GM18858 (cell line): ENCODE measurements at regions not wholly inside any gene's neighbourhood (a gene's known extent, or its start where the extent isn't known, plus 50 kb on each side); places are given as distances from the start of the nearest gene placed in this dataset.
"Not testable (repeated sequence)": the region's sequence is repeated elsewhere in the genome, so short reads cannot be mapped to it uniquely, and the experiment has no call there.

Experiments used
- ATAC-seq: cut with Tn5 transposase; IDR thresholded peaks from one replicate; pipeline ENCODE4 v1.9.1; 2021; ENCODE audit not compliant: unreplicated experiment

DNA sequence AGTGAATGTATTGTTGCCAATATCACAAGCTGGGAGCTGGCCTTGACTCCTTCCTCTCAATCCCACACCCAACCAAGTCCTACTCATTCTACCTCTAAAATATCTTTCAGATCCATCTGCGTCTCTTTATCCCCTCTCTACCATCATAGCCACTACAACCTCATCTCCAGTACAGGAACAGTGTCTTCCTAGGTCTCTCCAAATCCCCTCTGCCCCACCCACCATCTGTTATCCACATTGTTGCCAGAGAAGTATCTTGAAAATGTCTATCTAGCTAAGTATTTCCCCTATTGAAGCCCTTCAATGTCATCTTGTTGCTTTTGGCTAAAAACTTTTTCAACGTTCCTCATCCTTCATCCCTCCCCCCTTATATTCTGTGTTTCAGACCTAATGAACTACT lies 244.7 kb downstream of the C12orf75 start:
- no peak for ATAC-seq

DNA sequence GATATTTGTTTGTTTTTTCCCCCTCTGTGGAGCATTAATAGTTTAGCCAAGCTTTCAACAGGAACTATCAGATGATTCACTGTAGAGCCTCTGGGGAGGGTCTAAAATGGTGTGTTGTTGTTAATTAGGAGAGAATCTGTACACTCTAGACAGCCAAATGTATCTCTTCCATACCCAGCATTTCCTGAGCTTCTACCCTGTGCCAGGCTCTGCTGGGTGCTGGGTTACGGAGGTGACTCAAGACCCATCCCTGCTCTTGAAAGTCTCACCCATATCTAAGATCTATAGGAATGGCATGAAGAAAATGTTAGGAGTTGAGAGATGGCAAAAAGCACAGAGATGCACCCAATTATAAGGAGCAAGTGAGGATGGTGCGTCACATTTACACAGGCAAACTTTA lies 245.8 kb downstream of the C12orf75 start:
- ATAC-seq, result no peak

DNA sequence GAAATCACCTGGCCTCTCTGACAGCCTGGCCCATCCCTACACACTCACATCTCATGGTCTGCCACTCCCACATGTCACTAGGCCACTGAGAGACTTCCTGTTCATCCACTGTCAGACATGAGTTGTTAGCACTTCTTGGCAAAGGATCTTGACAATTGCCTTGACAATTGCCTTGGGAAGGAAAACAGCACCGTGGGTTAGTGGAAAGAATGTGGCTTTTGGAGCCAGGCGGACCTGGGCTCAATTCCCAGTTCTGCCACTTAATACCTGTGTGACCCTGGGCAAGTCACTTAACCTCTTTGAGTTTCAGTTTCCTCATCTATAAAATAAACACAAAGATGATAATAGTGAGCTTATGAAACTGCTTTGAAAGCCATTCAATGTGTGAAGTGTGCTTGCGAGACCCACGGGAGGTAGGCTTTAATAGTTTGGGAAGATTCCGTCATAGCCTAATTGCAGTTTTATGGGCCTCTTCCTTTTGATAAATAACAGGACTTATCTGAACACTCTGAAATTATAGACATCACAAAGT lies 250.4 kb downstream of the C12orf75 start:
- ATAC-seq, result no peak

DNA sequence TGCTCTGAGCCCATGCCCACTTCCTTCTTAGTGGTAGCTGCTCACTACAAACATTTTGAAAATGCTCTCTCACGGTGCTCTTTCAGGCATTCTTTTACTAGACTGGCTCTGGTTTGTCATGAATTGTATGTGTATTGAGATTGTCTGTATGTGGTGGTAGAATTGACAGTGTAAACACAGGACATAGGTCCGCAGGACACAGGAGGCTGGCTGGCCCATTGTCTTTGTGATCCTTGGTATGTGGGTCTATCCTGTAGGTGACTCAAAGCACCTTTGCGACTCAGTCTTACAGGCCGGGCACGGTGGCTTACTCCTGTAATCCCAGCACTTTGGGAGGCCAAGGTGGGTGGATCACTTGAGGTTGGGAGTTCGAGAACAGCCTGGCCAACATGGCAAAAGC lies 250.9 kb downstream of the C12orf75 start:
- ATAC-seq, result no peak

DNA sequence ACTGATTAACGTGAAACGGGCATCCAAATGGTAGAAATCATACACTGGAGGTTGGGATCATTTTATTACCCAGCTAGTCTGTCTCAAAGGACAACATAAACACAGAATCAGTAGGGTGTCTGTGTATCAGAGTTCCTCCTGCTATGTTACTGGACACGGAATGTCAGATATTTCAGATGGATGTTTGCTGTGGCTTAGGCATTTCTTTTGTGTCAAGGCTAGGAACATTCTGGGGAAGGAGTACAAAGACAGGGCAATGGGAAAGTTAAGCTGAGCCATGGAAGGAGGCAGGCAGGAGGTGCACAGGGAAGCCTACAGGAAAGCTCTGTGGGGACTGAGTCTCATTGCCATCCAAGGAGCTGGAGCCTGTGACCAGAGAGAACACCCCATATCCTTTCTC lies 254.6 kb downstream of the C12orf75 start:
- ATAC-seq, result no peak

DNA sequence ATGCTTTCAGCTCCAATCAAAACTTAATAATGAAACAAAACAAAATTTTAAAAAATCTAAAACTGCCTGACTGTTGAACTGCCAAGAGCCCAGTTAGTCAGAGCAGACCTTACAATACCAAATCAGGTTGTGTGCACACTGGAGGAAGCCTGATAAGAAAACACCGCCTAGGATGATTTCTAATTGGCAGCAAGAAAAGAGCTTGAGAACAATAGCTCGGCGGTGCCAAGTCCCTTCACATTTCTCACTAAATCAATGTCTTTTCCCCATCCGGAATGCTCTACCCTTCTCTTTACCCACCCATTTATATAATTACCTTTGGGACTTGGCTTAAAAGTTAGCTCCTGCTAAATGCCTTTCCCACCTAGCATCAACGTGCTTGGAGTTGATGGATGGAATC lies 256.7 kb downstream of the C12orf75 start:
- no peak for ATAC-seq

DNA sequence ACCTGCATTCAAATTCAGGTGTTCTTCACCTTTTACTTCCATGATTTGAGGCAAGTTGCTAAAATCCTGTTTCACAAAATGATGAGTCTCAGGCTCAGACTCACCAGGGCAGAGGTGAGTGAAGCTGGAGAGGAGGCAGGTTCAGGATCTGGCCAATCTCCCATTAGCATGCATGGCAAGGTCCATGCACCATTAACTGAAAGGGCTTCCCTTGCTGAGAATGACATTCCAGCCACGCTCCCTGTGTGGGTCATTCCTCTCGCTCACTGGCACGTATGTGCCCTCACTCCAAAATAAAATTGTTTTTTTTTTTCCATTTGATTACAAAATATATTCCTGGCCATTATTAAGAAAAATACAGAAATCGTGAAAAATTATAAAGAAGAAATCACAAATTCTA lies 257.6 kb downstream of the C12orf75 start:
- ATAC-seq, result no peak

DNA sequence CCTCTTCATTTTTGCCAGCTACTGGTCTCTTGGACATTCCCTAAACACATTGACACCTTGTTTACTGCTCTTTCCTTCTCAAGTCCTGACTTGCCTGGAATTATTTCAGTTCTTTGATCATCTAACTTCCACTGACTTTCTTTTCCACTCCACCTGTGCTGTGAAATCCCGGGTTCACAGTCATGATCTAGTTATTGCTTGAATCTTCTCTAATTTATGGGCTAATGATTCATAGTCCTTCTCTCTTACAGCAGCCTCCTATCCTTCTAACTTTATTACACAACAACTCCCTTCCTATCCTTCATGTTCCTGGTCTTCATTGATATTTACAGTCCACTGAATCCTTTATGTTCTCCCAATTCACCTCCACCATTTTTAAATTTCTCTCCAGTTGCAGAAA lies 260.1 kb downstream of the C12orf75 start:
- ATAC-seq, result no peak

DNA sequence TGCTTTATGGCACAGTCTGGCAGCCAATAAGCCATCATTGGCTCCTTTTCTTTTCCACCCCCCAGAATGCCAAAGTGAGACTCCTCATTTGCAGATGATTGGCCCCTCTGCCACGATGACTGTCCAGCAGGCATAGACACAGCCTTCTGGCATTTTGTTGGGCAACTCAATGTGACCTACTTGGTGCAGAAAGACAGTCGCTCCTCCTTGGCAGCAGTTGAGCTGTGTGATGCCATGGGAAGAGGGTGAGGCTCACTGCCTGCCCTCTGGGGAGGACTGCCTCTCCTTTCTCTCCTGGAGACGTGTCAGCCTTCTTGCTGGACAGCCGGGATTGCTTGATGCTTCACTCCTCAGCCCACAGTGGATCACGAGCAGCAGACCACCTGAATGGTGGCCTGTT lies 264.9 kb downstream of the C12orf75 start:
- ATAC-seq, result no peak

DNA sequence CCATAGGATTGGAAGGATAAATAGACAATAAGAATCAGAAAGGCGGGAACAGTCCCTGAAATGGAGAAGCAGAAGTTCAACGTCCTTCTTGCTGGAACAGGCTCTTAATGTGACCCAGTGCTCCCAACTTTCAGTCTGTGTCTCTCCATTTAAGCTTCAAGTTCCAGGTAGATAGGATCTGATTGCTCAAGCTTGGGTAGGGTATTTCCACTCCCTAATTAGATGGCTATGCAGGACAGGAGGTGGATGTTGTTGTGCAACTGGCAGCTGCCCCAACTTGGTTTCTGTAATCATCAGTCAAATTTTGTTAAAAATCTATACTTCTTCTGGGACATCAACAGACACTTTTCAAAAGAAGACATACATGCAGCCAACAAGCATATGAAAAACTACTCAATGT lies 266.2 kb downstream of the C12orf75 start:
- ATAC-seq, result no peak

DNA sequence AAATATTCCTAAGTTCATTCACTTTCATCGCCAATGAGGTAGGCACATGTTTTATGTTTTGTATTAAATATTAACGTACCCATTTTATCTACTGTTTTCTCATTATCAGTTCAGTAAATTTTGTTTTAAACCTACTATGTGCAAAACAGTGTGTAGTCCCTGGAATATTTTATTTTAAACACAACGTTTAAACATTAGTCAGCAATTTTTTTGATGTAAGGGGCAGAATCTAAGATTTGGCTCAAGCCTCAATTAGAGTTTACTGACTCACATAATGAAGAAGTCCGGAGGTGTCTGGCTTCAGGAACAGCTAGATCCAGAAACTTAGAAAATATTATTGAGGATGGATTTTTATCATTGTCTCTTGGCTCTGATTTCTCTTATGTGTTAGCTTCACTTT lies 267.5 kb downstream of the C12orf75 start:
- ATAC-seq, result no peak

DNA sequence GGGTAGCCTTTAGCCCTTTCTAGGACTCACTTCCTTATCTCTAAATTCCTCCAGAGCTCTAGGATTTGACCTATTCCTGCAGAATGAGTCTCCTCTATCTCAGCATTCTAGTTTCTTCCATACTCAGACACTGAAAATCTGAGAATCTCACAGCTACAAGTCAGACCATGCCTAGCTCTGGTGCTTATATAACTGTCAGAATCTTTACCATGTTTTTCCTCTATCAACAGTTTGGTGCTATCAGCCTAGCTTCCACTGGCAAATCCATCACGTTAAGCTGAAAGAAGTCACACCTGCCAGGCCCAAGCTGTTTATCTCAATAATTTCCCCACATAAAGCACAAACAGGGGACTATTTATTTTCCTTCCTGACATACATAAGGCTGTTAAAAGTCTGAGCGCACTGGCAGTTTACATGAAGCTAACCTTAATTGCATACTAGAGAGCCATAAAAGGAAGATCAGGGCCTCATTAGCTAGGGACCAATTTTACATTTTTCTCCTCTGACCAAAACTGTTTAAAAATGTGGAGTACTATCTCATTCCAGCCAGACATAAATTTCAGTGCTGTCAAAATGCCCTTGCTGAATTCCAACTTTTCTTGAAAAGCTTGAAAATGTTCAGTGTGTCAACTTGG lies 270.5 kb downstream of the C12orf75 start:
- ATAC-seq, result no peak

DNA sequence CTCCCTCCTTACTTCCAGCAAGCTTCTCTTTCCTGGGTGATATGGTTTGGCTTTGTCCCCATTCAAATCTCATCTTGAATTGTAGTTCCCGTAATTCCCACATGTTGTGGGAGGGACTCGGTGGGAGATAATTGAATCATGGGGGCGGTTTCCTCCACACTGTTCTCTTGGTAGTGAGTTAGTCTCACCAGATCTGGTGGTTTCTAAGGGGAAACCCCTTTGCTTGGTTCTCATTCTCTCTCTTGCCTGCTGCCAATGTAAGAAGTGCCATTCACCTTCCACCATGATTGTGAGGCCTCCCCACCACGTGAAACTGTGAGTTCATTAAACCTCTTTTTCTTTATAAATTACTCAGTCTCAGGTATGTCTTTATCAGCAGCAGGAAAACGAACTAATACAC lies 271.8 kb downstream of the C12orf75 start:
- ATAC-seq, result not testable (repeated sequence)

DNA sequence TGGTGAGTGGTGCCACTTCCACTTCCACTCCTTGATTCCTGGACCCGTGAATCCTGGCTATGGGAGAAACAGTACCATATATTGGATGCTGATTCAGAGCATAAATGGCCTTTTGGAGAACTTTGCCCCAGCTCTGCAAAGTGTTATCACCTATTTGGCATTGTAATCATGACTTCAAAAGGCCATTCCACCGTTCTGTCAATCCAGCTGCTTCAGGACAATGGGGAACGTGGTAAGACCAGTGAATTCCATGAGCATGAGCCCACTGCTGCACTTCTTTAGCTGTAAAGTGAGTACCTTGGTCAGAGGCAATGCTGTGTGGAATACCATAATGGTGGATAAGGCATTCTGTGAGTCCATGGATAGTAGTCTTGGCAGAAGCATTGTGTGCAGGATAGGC lies 273.8 kb downstream of the C12orf75 start:
- not testable (repeated sequence) for ATAC-seq

DNA sequence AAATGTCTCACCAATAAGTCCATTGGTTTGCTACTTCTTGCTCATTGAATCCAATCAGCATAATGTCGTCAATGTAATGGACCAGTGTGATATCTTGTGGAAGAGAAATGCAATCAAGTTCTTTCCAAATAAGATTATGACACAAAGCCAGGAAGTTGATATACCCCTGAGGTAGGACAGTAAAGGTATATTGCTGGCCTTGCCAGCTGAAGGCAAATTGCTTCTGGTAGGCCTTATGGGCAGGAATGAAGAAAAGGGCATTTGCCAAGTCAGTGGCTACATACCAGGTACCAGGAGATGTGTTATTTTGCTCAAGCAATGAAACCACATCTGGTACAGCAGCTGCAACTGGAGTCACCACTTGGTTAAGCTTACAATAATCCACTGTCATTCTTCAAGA lies 276.1 kb downstream of the C12orf75 start:
- not testable (repeated sequence) for ATAC-seq

DNA sequence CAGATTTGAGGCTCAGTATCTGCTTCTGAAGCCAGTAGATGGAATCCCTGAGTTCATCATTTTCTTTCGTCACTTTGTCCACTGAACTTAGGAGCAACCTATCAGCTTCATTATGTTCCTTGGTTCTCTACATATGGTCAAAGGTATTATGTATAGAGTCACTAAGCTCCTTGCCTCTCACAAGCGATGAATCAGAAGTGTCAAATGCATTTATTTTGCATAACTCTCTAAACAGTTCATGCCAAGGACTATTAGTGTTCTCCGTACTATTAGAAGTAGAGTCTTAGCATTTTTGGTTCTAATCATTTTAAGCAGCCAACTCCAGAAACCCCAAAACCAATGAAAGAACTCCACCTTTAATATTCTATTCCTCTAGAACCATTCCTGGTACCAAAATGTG lies 278.5 kb downstream of the C12orf75 start:
- ATAC-seq, result not testable (repeated sequence)

DNA sequence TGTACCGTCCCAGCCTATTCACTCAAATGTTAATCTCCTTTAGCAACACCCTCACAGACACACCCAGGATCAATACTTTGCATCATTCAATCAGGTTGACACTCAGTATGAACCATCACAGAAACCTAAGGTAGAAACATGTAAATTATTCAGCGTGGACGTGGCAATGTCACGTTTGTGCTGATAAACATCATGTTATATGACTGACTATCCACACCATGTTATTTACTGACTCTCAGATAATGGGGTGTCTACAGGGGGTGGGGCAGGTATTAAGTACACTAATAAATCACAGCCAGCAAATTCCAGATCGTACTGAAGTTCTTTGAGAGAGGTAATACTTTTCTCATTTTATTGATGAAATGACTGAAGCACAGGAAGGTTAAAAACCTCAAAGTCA lies 280.0 kb downstream of the C12orf75 start:
- ATAC-seq, result no peak

DNA sequence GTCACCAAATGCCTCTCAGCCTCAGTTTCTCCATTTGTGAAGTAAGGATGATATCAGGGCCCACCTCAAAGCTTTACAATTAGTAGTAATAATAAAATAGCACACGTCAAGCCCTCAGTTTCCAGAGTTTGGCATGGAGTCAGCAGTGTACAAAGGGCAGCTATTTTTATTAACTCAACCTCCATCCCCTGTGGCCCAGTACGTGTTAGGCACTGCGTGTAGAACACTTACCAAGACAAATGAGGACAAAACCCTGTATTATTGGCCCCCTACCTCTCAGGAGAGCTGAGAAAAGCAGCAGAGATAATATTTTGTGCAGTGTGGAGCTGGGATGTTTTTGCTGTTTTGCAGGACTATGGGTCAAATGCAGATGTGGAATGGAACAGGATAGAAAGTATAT lies 280.8 kb downstream of the C12orf75 start:
- ATAC-seq, result no peak

DNA sequence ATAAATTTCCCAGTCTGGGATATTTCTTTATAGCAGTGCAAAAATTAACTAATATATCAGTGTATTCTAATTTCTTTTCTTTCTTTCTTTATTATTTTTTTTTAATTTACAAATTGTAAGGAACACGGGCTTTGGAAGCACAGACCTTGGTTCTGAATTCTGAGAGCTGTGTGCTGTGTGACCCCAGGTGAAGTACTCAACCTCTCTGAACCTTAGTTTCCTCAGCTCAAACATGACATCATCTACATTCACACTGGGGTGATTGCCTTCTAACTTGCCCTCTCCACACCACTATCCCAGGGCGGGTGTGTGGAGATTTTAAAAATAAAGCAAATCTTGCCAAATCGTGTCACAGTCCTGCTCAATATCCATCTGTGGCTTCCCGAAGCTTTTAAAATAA lies 282.8 kb downstream of the C12orf75 start:
- no peak for ATAC-seq

DNA sequence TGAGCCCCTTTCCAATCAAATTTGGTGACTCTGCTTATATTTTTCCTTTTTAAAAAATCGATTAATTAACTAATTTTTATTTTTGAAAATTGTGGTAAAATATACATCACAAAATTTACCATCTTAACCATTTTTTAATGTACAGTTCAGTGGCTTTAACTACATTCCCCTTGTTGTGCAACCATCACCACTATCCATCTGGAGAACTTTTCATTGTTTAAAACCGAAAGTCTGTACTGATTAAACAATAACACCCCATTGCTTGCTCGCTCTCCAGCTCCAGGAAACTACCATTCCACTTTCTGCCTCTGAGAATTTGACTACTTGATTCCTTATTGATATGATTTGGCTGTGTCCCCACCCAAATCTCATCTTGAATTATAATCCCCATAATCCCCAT lies 283.4 kb downstream of the C12orf75 start:
- no peak for ATAC-seq

DNA sequence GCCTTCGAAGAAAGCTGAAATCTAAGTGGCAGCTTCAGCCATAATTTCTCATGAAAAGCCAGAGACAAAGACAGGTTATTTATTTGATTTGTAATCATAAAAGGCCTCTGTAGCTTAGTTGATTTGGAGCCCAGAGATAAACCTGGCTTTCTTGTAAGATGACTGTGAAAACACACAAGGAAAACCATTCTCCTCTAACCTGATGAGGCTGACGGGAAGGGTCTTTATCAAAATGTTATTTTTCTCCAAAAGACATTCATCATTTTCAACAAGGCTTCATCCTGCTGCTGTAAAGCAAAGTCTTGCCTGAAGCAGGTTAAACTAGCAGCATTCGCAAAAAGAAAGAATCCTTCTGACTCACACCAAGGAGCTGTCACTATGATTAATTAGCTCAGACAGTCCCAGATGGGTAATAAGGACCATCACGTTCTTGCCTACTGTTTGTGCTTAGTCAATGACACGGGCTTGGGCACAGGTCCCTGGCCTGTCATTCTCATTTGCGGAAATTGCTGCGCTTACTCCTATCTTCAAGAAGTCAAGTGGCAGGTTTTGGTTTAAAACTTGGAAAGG lies 286.6 kb downstream of the C12orf75 start:
- ATAC-seq, result no peak

DNA sequence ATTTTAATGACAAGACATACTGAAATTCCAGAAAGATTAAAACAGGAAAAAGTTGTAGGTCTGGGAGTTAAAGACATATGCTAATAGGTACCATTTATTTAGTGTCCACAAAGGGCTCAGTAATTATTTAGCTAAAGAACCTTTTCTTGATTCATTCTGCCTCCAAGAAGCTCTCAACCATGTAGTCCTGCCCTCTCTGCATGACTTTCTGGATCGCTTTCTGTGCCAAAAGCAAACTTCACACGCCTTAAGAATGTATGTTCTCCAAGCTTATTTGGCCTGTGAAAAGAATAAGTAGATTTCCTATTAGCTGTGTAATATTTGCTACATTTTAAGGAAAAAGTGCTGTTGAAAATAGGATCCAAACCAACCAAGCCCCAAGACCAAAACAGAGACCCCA lies 291.7 kb downstream of the C12orf75 start:
- ATAC-seq, result no peak
